T1000 (cell line): ENCODE measurements at regions not wholly inside any gene's neighbourhood (a gene's known extent, or its start where the extent isn't known, plus 50 kb on each side); places are given as distances from the start of the nearest gene placed in this dataset.

Experiments
- DNase-seq: peaks from one replicate; lab custom pipeline; 2025; ENCODE audit warnings: mixed read lengths; lab: John Stamatoyannopoulos, UW

- no peak for DNase-seq
Measured at GRCh38 chr2:7812231-7812995, 869.4 kb upstream of the ID2 start.

DNA sequence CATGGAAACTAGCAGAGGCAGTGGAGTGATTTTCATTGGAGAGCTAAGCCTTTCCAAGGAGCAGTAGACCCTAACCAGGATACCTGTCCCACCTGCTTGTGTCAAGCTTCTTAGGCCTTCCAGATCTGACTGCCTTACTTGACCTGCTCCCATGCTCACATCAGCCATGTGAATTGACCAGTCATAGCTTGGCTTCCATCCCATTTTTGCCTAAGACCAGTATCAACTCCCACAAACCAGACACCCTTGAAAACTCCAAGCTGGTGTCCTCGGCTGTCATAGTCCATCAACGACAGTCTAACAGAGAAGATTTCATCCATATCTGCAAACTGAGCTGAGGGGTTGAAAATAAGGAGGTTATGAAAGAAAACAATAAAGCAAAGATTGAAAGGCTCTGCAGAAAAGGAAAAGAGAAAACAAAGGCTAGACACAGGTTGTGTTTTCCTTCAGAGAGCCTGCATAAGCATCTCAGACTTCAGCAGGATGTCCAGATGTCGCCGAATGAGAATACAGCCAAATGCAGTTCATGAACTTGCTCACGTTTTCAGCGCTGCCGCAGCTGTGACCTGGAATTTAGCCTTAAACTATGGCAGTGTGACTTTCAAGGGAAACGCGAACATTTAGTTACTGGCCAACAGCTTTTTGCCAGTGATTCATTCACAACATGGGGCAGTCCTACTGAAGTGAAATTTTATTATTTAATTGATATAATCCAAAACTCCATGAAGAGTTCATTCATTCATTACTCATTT, 868.1 kb upstream of the ID2 start:
- DNase-seq = no peak

- no peak for DNase-seq
Measured at GRCh38 chr2:7815726-7816125, 866.1 kb upstream of the ID2 start.

DNA sequence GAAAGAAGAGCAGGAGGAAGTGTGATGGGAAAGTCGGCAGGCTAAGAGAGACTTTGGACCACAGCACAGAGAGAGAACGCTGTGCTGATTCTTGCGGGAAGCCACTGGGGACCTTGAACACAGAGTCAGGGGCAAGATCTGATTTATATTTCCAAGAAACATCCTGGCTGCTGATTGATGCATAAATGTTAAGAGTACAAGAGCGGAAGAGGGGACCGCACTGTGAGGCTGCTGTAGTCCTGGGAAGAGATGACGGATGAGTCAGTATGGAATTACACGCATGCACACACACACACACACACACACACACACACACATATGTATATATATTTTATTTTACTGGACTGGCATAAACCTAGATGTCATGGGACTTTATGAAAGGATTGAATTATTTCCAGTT, 865.6 kb upstream of the ID2 start:
- no peak for DNase-seq

DNA sequence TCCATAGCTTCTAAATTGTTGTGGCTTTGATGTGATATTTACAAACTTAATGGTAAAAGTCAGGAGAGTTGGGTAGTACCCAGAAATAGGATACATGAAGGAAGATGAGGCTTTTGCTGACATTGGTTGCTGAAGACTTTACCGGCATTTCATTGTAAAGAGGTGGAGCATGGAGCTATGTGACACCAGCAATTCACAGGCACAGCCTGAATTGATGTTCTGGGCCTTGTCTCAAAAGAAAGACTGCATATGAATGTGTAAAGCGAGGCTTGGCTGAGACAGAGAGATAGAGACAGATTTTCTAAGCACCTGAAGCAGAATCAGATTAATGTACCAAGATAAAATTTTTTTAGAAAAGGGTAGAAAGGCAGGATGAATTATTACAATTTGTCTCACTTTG, 864.9 kb upstream of the ID2 start:
- DNase-seq = no peak

DNA sequence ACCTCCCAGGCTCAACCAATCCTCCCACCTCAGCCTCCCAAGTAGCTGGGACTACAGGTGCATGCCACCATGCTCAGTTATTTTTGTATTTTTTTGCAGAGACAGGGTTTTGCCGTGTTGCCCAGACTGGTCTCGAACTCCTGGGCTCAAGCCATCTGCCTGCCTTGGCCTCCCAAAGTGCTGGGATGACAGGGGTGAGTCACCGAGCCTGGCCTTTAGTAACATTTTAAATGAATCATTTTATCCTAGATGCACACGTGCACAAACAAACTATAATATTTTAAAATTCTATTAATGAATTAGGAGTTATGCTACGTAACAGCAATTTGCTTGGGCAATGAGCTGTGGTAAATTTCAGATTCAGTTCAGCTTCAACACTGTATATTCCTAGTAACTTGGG, 862.5 kb upstream of the ID2 start:
- DNase-seq = no peak

- DNase-seq = no peak
Measured at GRCh38 chr2:7819850-7820249, 862.0 kb upstream of the ID2 start.

- no peak for DNase-seq
Measured at GRCh38 chr2:7824211-7824610, 857.6 kb upstream of the ID2 start.

DNA sequence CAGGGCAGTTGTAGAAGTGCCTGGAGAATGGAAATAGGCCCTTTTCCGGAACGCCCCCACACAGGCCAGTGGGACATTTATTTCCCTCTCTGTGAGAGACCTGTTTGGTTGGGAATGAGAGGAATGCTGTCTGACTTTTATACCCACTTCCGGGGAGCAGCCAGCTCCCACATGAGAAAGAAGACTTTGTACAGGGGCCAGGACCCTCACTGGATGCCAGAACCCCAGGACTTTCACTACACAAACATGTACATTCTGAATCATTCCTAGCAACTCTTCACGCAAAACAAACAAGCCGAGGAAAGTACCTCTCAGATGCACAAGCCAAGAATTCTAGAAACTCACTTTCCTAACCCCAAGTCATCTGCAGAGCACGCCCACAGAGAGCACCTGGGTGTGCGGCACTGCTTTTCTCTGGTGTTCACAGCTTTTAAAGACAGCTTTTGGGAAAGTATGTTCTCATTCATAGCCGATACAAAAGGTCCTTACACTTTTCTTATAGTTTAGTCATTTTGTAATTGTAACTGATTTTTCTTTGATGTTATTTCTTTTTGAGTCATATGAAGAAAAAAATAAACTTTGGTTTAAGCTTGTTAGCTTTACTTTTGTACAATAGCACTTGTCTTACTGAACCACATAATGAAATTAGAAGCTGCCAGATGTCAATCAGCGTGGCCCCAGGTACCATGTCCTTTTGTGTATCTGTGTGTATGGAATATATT, 856.1 kb upstream of the ID2 start:
- peak; percentile 74 for DNase-seq

- DNase-seq = no peak
Measured at GRCh38 chr2:7826656-7827055, 855.2 kb upstream of the ID2 start.

DNA sequence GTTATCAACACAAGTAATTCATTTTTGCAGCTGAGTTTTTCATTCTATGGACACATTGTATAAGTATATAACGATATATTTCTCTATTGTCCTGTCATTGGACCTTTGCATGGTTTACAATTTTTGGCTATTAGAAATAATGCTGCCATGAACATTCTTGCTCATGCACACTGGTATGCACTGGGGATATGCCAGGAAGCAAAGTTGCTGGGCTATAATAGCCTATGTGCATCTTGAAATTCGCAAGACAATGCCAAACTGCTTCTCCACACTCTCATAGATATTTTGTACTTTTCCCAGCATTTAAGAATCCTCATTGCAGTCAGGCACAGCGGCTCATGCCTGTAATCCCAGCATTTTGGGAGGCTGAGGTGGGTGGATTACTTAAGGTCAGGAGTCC, 852.6 kb upstream of the ID2 start:
- DNase-seq = no peak

DNA sequence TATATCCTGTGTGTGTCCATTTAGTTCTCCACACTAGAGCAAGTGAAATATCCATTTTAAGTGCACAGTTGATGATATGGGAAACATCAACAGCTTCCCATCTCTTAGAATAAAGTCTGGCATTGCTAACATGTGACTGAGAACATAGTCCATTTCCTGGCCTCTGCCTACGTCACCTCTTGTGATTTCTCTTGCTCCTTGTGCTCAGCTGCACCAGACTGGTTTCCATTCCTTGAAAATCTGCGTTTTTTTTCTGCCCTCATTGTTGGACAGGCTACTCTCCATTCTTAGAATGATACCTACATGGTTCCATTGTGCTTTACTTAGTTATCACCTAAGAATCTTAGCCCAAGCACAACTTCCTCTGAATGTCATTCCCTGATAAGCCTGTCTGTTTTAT, 851.2 kb upstream of the ID2 start:
- no peak for DNase-seq

- DNase-seq = no peak
Measured at GRCh38 chr2:7835151-7835550, 846.7 kb upstream of the ID2 start.

DNA sequence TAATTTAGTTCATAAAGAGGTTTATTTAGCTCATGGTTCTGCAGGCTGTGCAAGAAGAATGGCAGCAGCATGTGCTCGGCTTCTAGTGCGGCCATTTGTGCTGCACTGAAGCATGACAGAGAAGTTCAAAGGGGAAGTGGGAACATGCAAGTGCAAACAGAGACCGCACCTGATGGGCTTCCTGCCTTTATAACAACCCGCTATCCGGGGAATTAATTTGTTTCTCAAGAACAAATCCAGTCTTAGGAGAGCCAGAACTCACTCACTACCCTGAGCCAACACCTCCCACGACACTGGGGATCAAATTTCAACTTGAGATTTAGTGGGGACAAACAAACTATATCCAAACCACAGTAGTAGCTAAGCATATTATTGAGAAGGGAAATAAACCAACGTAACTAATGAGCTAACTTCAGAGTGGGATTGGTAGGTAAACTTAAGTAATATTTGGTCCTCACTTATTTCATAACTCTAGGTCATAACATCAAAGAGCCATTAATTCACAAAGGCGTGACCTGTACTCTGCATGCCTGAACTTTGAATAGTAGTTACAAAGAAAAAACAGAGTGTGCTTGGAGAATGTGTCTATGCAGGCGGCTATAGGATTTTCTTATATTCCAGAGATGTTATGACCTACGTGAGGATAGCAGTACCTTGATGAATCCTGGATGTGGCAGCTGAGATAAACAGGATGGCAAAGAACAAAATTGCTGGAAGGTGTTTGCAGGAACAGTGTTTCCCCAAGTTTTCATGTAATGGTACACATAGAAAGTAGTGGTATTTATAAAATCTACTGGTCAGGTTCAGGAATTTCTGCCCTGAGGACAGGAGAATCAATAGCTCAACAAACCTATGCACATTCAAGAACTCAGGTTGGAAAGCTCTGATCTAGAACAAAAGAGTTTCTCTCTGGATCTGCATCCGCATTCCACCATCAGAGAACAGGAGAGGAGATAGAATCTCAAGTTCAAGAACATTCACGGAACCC, 845.9 kb upstream of the ID2 start:
- no peak for DNase-seq

- DNase-seq = no peak
Measured at GRCh38 chr2:7837237-7837760, 844.6 kb upstream of the ID2 start.

- DNase-seq = no peak
Measured at GRCh38 chr2:7838669-7839068, 843.2 kb upstream of the ID2 start.

DNA sequence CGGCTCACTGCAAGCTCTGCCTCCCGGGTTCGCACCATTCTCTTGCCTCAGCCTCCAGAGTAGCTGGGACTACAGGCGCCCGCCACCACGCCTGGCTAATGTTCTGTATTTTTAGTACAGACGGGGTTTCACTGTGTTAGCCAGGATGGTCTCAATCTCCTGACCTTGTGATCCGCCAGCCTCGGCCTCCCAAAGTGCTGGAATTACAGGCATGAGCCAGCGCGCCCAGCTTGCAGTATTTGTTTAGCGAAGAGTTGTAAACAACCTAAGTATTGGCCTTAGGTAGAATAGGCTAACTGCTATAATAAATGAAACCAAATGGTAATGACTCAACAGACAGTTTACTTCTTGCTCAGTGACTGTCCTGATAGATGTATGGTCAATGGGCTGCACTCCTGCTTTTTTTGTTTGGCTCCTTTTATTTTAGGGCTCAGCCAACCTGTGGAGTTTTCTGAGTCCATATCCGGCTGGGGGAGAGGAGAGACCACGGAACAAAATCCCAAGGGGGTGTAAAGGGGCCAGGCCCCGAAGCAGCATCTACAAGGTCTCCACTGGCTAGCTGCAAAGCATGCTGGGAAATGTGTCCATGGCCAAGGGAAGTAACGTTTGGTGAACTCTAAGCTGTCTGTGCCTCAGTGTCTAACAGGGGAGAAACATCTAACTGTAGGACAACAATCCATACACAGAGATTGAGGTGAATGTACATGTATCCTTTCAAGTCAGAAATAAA, 841.0 kb upstream of the ID2 start:
- DNase-seq = peak; percentile 3

- no peak for DNase-seq
Measured at GRCh38 chr2:7841751-7842150, 840.1 kb upstream of the ID2 start.

- no peak for DNase-seq
Measured at GRCh38 chr2:7844414-7844965, 837.4 kb upstream of the ID2 start.

GRCh38 chr2:7845332-7845731, 836.5 kb upstream of the ID2 start:
- DNase-seq = peak; percentile 5

DNA sequence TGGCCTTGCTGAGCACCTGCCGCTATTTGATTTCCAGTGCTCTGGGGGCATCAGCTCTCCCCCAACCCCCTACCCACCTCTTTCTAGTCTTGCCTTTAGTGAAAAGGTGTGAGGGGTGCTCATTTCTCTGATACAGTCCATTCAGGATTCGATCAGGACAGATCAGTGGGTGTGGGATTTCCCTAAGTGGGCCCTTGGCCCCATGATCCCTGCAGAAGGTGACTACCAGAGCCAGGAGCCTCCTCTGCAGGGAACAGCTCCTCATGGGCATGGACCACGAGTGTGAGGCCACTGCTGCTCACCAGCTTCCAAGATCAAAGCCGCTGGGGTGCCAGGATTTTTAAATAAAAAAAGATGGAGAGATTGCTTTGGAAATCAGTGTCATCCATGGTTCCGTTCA, 835.2 kb upstream of the ID2 start:
- no peak for DNase-seq
